Thyroid gland (tissue), 4 donors: ENCODE measurements at regions not wholly inside any gene's neighbourhood (a gene's known extent, or its start where the extent isn't known, plus 50 kb on each side); places are given as distances from the start of the nearest gene placed in this dataset.

Source experiments
- CTCF ChIP-seq, 6 experiments: fragments of 200-600 bp in 3 of 6; fragments of 450-650 bp in 3 of 6; sonication (generic) in 3 of 6; IDR thresholded peaks; one replicate each; pipeline ENCODE4 v1.5.1; 2016 to 2019; ENCODE audit warnings: antibody characterized with exemption in 6 of 6, mild to moderate bottlenecking in 2 of 6, inconsistent platforms in 1 of 6, moderate library complexity in 1 of 6
- POLR2A ChIP-seq, 2 donors: fragments of 450-650 bp; IDR thresholded peaks; one replicate each; pipeline ENCODE4 v1.6.1; 2017; ENCODE audit warnings: antibody characterized with exemption in 2 of 2, mild to moderate bottlenecking in 2 of 2, moderate library complexity in 1 of 2

GRCh38 chr13:78460176-78460575 is 143.2 kb downstream of the POU4F1 start:
- TF ChIP-seq CTCF (IDR thresholded peaks at IDR 0.05) (no peak), POLR2A (IDR thresholded peaks at IDR 0.05) (no peak)
